Endothelial cell of umbilical vein (primary cell): ENCODE measurements at regions not wholly inside any gene's neighbourhood (a gene's known extent, or its start where the extent isn't known, plus 50 kb on each side); places are given as distances from the start of the nearest gene placed in this dataset.

Source experiments
- BruUV-seq: library from RNA; stranded (reverse); fragments of 400-500 nt; replicated peaks from 2 replicates; lab custom pipeline; 2021; lab: Mats Ljungman, UMichigan
- CTCF ChIA-PET: fragments of 300-600, 350-600 bp; sonication (Branson Sonifier 250); formaldehyde crosslinking; loops from one replicate; lab custom pipeline; 2021; ENCODE audit warnings: antibody characterized with exemption, inconsistent platforms; lab: Charles Lee
- POLR2A ChIA-PET: fragments of 300-600, 350-600 bp; sonication (Branson Sonifier 250); formaldehyde crosslinking; loops from one replicate; lab custom pipeline; 2021; ENCODE audit warnings: antibody characterized with exemption, inconsistent platforms; lab: Charles Lee
- DNase-seq: peaks from one replicate; pipeline ENCODE4 v3.0.0-alpha.2; 2011; ENCODE audit warnings: low read depth, low spot score
- FAIRE-seq: peaks from 2 replicates; lab custom pipeline; 2011; peaks lifted over from hg19 to GRCh38; lab: Jason Lieb, UNC
- H2AFZ ChIP-seq: 2 replicates; pipeline ENCODE4 v1.6.0; 2012; ENCODE audit warnings: low read depth, low read length, control low read depth, inconsistent platforms
- H3K27ac ChIP-seq: 2 replicates; pipeline ENCODE4 v1.5.1; 2011; ENCODE audit warnings: low read depth, mild to moderate bottlenecking, control low read depth, low read length, moderate library complexity; ENCODE audit not compliant: insufficient read depth
- H3K27me3 ChIP-seq, 2 experiments: 2 replicates each; pipeline versions ENCODE4 v1.6.0 to v1.6.1; 2011; ENCODE audit warnings: low read length in 2 of 2, mixed read lengths in 1 of 2; ENCODE audit not compliant: control insufficient read depth in 2 of 2, insufficient read depth in 2 of 2
- H3K36me3 ChIP-seq, 2 experiments: 2 replicates in 1 of 2; 3 replicates in 1 of 2; pipeline ENCODE4 v1.5.1; 2011; ENCODE audit warnings: low read length in 2 of 2, mild to moderate bottlenecking in 1 of 2, moderate library complexity in 1 of 2; ENCODE audit not compliant: control insufficient read depth in 2 of 2, insufficient read depth in 2 of 2; ENCODE audit errors: extremely low read depth in 1 of 2
- H3K4me1 ChIP-seq: 3 replicates; pipeline ENCODE4 v1.5.1; 2011; ENCODE audit warnings: mild to moderate bottlenecking, low read length; ENCODE audit not compliant: control insufficient read depth, insufficient read depth; ENCODE audit errors: extremely low read depth
- H3K4me2 ChIP-seq: 2 replicates; pipeline ENCODE4 v1.6.1; 2011; ENCODE audit warnings: low read length, control low read depth, mixed read lengths; ENCODE audit not compliant: insufficient read depth
- H3K4me3 ChIP-seq, 3 experiments: fragments of 200-600 bp in 1 of 3; sonication (generic), shearing (Covaris generic) in 1 of 3; replicated peaks in 1 of 3; 2 replicates each; pipeline ENCODE4 v1.5.1; 2011 to 2016; ENCODE audit warnings: control low read depth in 3 of 3, low read length in 3 of 3, mild to moderate bottlenecking in 2 of 3, inconsistent platforms in 1 of 3, low read depth in 1 of 3, moderate library complexity in 1 of 3; ENCODE audit not compliant: insufficient read depth in 1 of 3
- H3K79me2 ChIP-seq: 2 replicates; pipeline ENCODE4 v1.6.0; 2012; ENCODE audit warnings: low read length, inconsistent platforms; ENCODE audit not compliant: control insufficient read depth, insufficient read depth
- H3K9ac ChIP-seq: replicated peaks from 2 replicates; pipeline ENCODE3; 2011; ENCODE audit warnings: low read length, control low read depth; ENCODE audit not compliant: insufficient read depth; ENCODE audit errors: extremely low read depth
- H3K9me1 ChIP-seq: replicated peaks from 3 replicates; pipeline ENCODE4 v1.6.0; 2011; ENCODE audit warnings: mild to moderate bottlenecking, low read length; ENCODE audit not compliant: control insufficient read depth, insufficient read depth; ENCODE audit errors: extremely low read depth
- H3K9me3 ChIP-seq: replicated peaks from 2 replicates; pipeline ENCODE4 v1.5.1; 2012; ENCODE audit warnings: low read length, inconsistent platforms; ENCODE audit not compliant: control insufficient read depth, insufficient read depth
- H4K20me1 ChIP-seq: replicated peaks from 2 replicates; pipeline ENCODE3; 2011; ENCODE audit warnings: mild to moderate bottlenecking, low read length; ENCODE audit not compliant: control insufficient read depth, insufficient read depth; ENCODE audit errors: extremely low read depth
- EZH2 ChIP-seq: IDR thresholded peaks from 2 replicates; pipeline ENCODE4 v1.6.1; 2012; ENCODE audit warnings: borderline replicate concordance, low read depth, mild to moderate bottlenecking, moderate library complexity, low read length, inconsistent platforms; ENCODE audit not compliant: severe bottlenecking
- JUN ChIP-seq: IDR thresholded peaks from 2 replicates; pipeline ENCODE4 v1.6.1; 2011; ENCODE audit warnings: borderline replicate concordance, low read depth; ENCODE audit not compliant: insufficient read length, insufficient read depth
- dilution Hi-C: fragments of 300-500 bp; cut with MboI; formaldehyde crosslinking; loops from one replicate; pipeline ENCODE4 v1.15.0; 2019; ENCODE audit warnings: low sequenced_read_pairs; ENCODE audit not compliant: extremely low pct_ligation_motif_present
- intact Hi-C: fragments of 100-400 bp; cut with micrococcal nuclease; formaldehyde crosslinking; loops from one replicate; pipeline ENCODE4 v1.10.0; 2022
- TF ChIP-seq, protein P1 (sequence below), 2 donors: IDR thresholded peaks; 1 replicate in 1 of 2; 2 replicates in 1 of 2; pipeline ENCODE4 v1.5.1; 2011; ENCODE audit warnings: low read length in 2 of 2, mild to moderate bottlenecking in 2 of 2, moderate library complexity in 2 of 2, control low read depth in 1 of 2, inconsistent platforms in 1 of 2, low read depth in 1 of 2; ENCODE audit not compliant: insufficient read depth in 1 of 2; ENCODE audit errors: extremely low read depth in 1 of 2

- H4K20me1 ChIP-seq: no peaks in the 10 kb centered on the region
- BruUV-seq: no TSS peak
- CTCF ChIA-PET: interaction anchor here (1.0 kb wide), 1 partner anchor 473 kb away, joined by 3 read pairs; no protein-coding TSS in a partner anchor
- no peaks in the 10 kb centered on the region for H3K27me3 ChIP-seq
- POLR2A ChIA-PET: no interaction called here
- dilution Hi-C loops (no loop called here), intact Hi-C loops (loop anchor here (1.0 to 10.0 kb wide), 2 partner anchors 475 to 854 kb away; no protein-coding TSS in a partner anchor)
- H3K36me3 ChIP-seq: no peaks in the 10 kb centered on the region
- DNase-seq: peak; percentile 44
- no peaks in the 10 kb centered on the region for H3K9me1 ChIP-seq
- H3K27ac ChIP-seq: no peak overlapping the region
- no peaks in the 10 kb centered on the region for H3K4me1 ChIP-seq
- no peaks in the 10 kb centered on the region for H3K9me3 ChIP-seq
- no peak overlapping the region for H2AFZ ChIP-seq
- no peak for FAIRE-seq
- H3K4me3 ChIP-seq: no peak overlapping the region
- TF ChIP-seq, protein P1, sequence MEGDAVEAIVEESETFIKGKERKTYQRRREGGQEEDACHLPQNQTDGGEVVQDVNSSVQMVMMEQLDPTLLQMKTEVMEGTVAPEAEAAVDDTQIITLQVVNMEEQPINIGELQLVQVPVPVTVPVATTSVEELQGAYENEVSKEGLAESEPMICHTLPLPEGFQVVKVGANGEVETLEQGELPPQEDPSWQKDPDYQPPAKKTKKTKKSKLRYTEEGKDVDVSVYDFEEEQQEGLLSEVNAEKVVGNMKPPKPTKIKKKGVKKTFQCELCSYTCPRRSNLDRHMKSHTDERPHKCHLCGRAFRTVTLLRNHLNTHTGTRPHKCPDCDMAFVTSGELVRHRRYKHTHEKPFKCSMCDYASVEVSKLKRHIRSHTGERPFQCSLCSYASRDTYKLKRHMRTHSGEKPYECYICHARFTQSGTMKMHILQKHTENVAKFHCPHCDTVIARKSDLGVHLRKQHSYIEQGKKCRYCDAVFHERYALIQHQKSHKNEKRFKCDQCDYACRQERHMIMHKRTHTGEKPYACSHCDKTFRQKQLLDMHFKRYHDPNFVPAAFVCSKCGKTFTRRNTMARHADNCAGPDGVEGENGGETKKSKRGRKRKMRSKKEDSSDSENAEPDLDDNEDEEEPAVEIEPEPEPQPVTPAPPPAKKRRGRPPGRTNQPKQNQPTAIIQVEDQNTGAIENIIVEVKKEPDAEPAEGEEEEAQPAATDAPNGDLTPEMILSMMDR (IDR thresholded peaks at IDR 0.05; ENCODE audit: extremely low read depth in 1 of 2, insufficient read depth in 1 of 2, low read depth in 1 of 2, low read length in 2 of 2): peak; percentile 10 to 19
- no peak for TF ChIP-seq EZH2
- no peak overlapping the region for H3K9ac ChIP-seq
- H3K4me2 ChIP-seq: no peak overlapping the region
- H3K79me2 ChIP-seq: no peaks in the 10 kb centered on the region
Measured at GRCh38 chrY:7818924-7819323, 907.4 kb upstream of the AMELY start.

DNA sequence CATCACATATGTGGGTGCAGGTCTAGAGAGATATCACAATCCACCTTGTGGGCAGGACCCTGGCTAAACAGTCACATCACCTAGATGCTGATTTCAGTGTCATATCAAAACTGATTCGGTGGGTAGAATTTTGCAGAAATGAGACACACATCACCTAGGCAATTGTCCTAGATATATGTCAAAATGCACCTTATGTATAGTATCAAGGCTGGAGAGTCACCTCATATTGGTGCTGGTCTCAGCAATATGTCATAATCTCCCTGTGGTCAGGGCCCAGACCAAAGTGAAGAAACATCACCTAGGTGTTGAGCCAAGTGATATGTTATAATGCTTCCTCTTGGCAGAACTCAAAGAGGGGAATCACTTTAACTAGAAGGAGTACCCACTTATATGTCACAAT lies 905.0 kb upstream of the AMELY start:
- intact Hi-C loops: loop anchor here (10.0 kb wide), 1 partner anchor 852 kb away; no protein-coding TSS in a partner anchor

More for the DNA sequence above, 905.0 kb upstream of the AMELY start:
- Histone ChIP-seq H3K9me3 (no peaks in the 10 kb centered on the region), H3K4me2 (no peak overlapping the region), H3K27ac (no peak overlapping the region), H3K79me2 (no peaks in the 10 kb centered on the region), H3K4me3 (no peak overlapping the region), H3K4me1 (no peaks in the 10 kb centered on the region), H3K9ac (no peak overlapping the region), H3K9me1 (no peaks in the 10 kb centered on the region), H3K27me3 (no peaks in the 10 kb centered on the region), H2AFZ (no peak overlapping the region), H3K36me3 (no peaks in the 10 kb centered on the region), H4K20me1 (no peaks in the 10 kb centered on the region)
- TF ChIP-seq, protein P1 (IDR thresholded peaks at IDR 0.05; ENCODE audit: extremely low read depth in 1 of 2, insufficient read depth in 1 of 2, low read depth in 1 of 2, low read length in 2 of 2): no peak
- no peak for TF ChIP-seq JUN
- ChIA-PET POLR2A (no interaction called here), CTCF (no interaction called here)
- no TSS peak for BruUV-seq
- dilution Hi-C loops: no loop called here
- no peak for DNase-seq
- no peak for FAIRE-seq
